Naive thymus-derived CD4-positive, alpha-beta T cell (primary cell): ENCODE measurements at regions not wholly inside any gene's neighbourhood (a gene's known extent, or its start where the extent isn't known, plus 50 kb on each side); places are given as distances from the start of the nearest gene placed in this dataset.

ENCODE experiments used
- ATAC-seq: fragments of 150-1000 bp; cut with Tn5 transposase; 2 replicates; pipeline ENCODE4 v1.10.0; 2021; ENCODE audit warnings: mild to moderate bottlenecking, moderate library complexity
- CTCF ChIA-PET: fragments of 350-600 bp; sonication (Branson Sonifier 250); formaldehyde crosslinking; loops from one replicate; lab custom pipeline; 2021; ENCODE audit warnings: antibody characterized with exemption; lab: Charles Lee
- POLR2A ChIA-PET: fragments of 350-600 bp; sonication (Branson Sonifier 250); formaldehyde crosslinking; loops from one replicate; lab custom pipeline; 2021; ENCODE audit warnings: antibody characterized with exemption, inconsistent platforms; lab: Charles Lee
- DNase-seq, 9 donors: peaks; one replicate each; pipeline versions ENCODE4 v3.0.0 to v3.0.0-alpha.2; 2020 to 2022; ENCODE audit warnings: mixed read lengths in 1 of 9
- H3K27ac ChIP-seq: one replicate; pipeline ENCODE4 v1.7.0; 2013; ENCODE audit warnings: mild to moderate bottlenecking, low read depth, low read length, moderate library complexity
- H3K27me3 ChIP-seq, 2 donors: one replicate each; pipeline ENCODE4 v1.7.0; 2013; ENCODE audit warnings: low read length in 2 of 2, mild to moderate bottlenecking in 2 of 2, moderate library complexity in 2 of 2; ENCODE audit not compliant: control insufficient read depth in 2 of 2, insufficient read depth in 2 of 2
- H3K36me3 ChIP-seq, 3 experiments: 1 replicate in 2 of 3; 2 replicates in 1 of 3; pipeline ENCODE4 v1.7.0; 2013; ENCODE audit warnings: low read length in 3 of 3, mild to moderate bottlenecking in 3 of 3, moderate library complexity in 1 of 3; ENCODE audit not compliant: insufficient read depth in 3 of 3, control insufficient read depth in 2 of 3
- H3K4me1 ChIP-seq, 2 donors: one replicate each; pipeline ENCODE4 v1.7.0; 2013; ENCODE audit warnings: low read length in 2 of 2, mild to moderate bottlenecking in 2 of 2, moderate library complexity in 1 of 2; ENCODE audit not compliant: control insufficient read depth in 2 of 2, insufficient read depth in 2 of 2
- H3K4me3 ChIP-seq: 2 replicates; pipeline ENCODE4 v1.7.0; 2013; ENCODE audit warnings: mild to moderate bottlenecking, low read length
- H3K9me3 ChIP-seq, 3 experiments: 1 replicate in 2 of 3; 2 replicates in 1 of 3; pipeline ENCODE4 v1.7.0; 2013; ENCODE audit warnings: low read length in 3 of 3; ENCODE audit not compliant: control insufficient read depth in 2 of 3
- H3K27ac Mint-ChIP-seq, 9 donors: one replicate each; pipeline ENCODE4 v1.8.0; 2020 to 2022; ENCODE audit warnings: mixed read lengths in 9 of 9, mild to moderate bottlenecking in 8 of 9, moderate library complexity in 5 of 9, inconsistent platforms in 2 of 9
- H3K27me3 Mint-ChIP-seq, 5 donors: one replicate each; pipeline ENCODE4 v1.8.0; 2021 to 2022; ENCODE audit warnings: mixed read lengths in 5 of 5, mild to moderate bottlenecking in 1 of 5
- H3K36me3 Mint-ChIP-seq, 5 donors: one replicate each; pipeline ENCODE4 v1.8.0; 2020 to 2022; ENCODE audit warnings: mixed read lengths in 5 of 5, mild to moderate bottlenecking in 3 of 5, inconsistent platforms in 1 of 5
- H3K4me1 Mint-ChIP-seq, 7 donors: one replicate each; pipeline ENCODE4 v1.8.0; 2020 to 2022; ENCODE audit warnings: mixed read lengths in 7 of 7, mild to moderate bottlenecking in 3 of 7, inconsistent platforms in 1 of 7
- H3K4me3 Mint-ChIP-seq, 10 donors: one replicate each; pipeline ENCODE4 v1.8.0; 2020 to 2022; ENCODE audit warnings: mild to moderate bottlenecking in 10 of 10, mixed read lengths in 10 of 10, moderate library complexity in 6 of 10, inconsistent platforms in 2 of 10
- H3K9me3 Mint-ChIP-seq, 11 donors: one replicate each; pipeline ENCODE4 v1.8.0; 2020 to 2022; ENCODE audit warnings: mixed read lengths in 11 of 11, mild to moderate bottlenecking in 4 of 11, inconsistent platforms in 1 of 11, moderate library complexity in 1 of 11
- intact Hi-C, 2 donors: fragments of 100-400 bp; cut with micrococcal nuclease; formaldehyde crosslinking; loops; one replicate each; pipeline ENCODE4 v1.15.1; 2023

- H3K9me3 Mint-ChIP-seq: peaks cover 0 to 3% (median 0%) of the 10 kb centered on the region in 11 donors
- H3K4me1 ChIP-seq: no peaks in the 10 kb centered on the region
- no peaks in the 10 kb centered on the region for H3K27me3 ChIP-seq
- ChIA-PET CTCF (no interaction called here), POLR2A (no interaction called here)
- H3K27ac ChIP-seq: no peak overlapping the region
- no peak for ATAC-seq
- no peaks in the 10 kb centered on the region for H3K36me3 ChIP-seq
- no peaks in the 10 kb centered on the region for H3K9me3 ChIP-seq
- no peak overlapping the region for H3K4me3 Mint-ChIP-seq
- intact Hi-C loops: no loop called here
- DNase-seq: no peak
- H3K27me3 Mint-ChIP-seq: peaks cover 0 to 6% (median 0%) of the 10 kb centered on the region in 5 donors
- H3K4me3 ChIP-seq: no peak overlapping the region
- H3K4me1 Mint-ChIP-seq: no peaks in the 10 kb centered on the region
- H3K27ac Mint-ChIP-seq: no peak overlapping the region
- H3K36me3 Mint-ChIP-seq: no peaks in the 10 kb centered on the region
Measured at GRCh38 chr10:44512431-44513022, 127.6 kb upstream of the CXCL12 start.

GRCh38 chr10:44513591-44513990, 128.7 kb upstream of the CXCL12 start:
- H3K36me3 Mint-ChIP-seq: no peaks in the 10 kb centered on the region
- Histone ChIP-seq H3K4me3 (no peak overlapping the region), H3K27me3 (no peaks in the 10 kb centered on the region), H3K9me3 (no peaks in the 10 kb centered on the region), H3K4me1 (no peaks in the 10 kb centered on the region), H3K27ac (no peak overlapping the region), H3K36me3 (no peaks in the 10 kb centered on the region)
- no peak overlapping the region for H3K4me3 Mint-ChIP-seq
- H3K9me3 Mint-ChIP-seq: peaks cover 0 to 3% (median 0%) of the 10 kb centered on the region in 11 donors
- ChIA-PET POLR2A (no interaction called here), CTCF (no interaction called here)
- H3K27me3 Mint-ChIP-seq: peaks cover 0 to 4% (median 0%) of the 10 kb centered on the region in 5 donors
- intact Hi-C loops: no loop called here
- H3K4me1 Mint-ChIP-seq: no peaks in the 10 kb centered on the region
- no peak overlapping the region for H3K27ac Mint-ChIP-seq
- DNase-seq: no peak
- no peak for ATAC-seq

GRCh38 chr10:44516891-44517290, 132.0 kb upstream of the CXCL12 start:
- intact Hi-C loops: no loop called here
- DNase-seq (no peak), ATAC-seq (no peak)
- POLR2A ChIA-PET: no interaction called here
- H3K36me3 ChIP-seq: no peaks in the 10 kb centered on the region
- Mint-ChIP-seq H3K27ac (no peak overlapping the region), H3K27me3 (peaks cover 0 to 3% (median 0%) of the 10 kb centered on the region in 5 donors), H3K36me3 (no peaks in the 10 kb centered on the region), H3K4me1 (no peaks in the 10 kb centered on the region), H3K9me3 (peaks cover 0 to 7% (median 1%) of the 10 kb centered on the region in 11 donors), H3K4me3 (no peak overlapping the region)
- H3K4me1 ChIP-seq: no peaks in the 10 kb centered on the region
- H3K4me3 ChIP-seq: no peak overlapping the region
- CTCF ChIA-PET: no interaction called here
- H3K27me3 ChIP-seq: no peaks in the 10 kb centered on the region
- H3K27ac ChIP-seq: no peak overlapping the region
- H3K9me3 ChIP-seq: no peaks in the 10 kb centered on the region

- CTCF ChIA-PET: no interaction called here
Measured at GRCh38 chr10:44517635-44518034, 132.7 kb upstream of the CXCL12 start.

GRCh38 chr10:44519361-44519760, 134.5 kb upstream of the CXCL12 start:
- no peak for DNase-seq
- H3K9me3 ChIP-seq: no peaks in the 10 kb centered on the region
- Mint-ChIP-seq H3K27me3 (peaks cover 0 to 2% (median 0%) of the 10 kb centered on the region in 5 donors), H3K27ac (no peak overlapping the region), H3K4me3 (no peak overlapping the region), H3K36me3 (peaks cover 0 to 3% (median 0%) of the 10 kb centered on the region in 5 donors), H3K4me1 (no peaks in the 10 kb centered on the region), H3K9me3 (peaks cover 2 to 15% (median 7%) of the 10 kb centered on the region in 11 donors)
- H3K27ac ChIP-seq: no peak overlapping the region
- ChIA-PET POLR2A (no interaction called here), CTCF (no interaction called here)
- H3K27me3 ChIP-seq: no peaks in the 10 kb centered on the region
- no peaks in the 10 kb centered on the region for H3K4me1 ChIP-seq
- H3K36me3 ChIP-seq: no peaks in the 10 kb centered on the region
- ATAC-seq: no peak
- H3K4me3 ChIP-seq: no peak overlapping the region
- intact Hi-C loops: no loop called here

More at GRCh38 chr10:44517635-44518034, 132.7 kb upstream of the CXCL12 start:
- Mint-ChIP-seq H3K4me1 (no peaks in the 10 kb centered on the region), H3K36me3 (no peaks in the 10 kb centered on the region), H3K27ac (no peak overlapping the region), H3K9me3 (peaks cover 0 to 10% (median 2%) of the 10 kb centered on the region in 11 donors), H3K4me3 (no peak overlapping the region), H3K27me3 (peaks cover 0 to 3% (median 0%) of the 10 kb centered on the region in 5 donors)
- POLR2A ChIA-PET: no interaction called here
- intact Hi-C loops: no loop called here
- ATAC-seq: no peak
- DNase-seq: no peak
- Histone ChIP-seq H3K36me3 (no peaks in the 10 kb centered on the region), H3K4me3 (no peak overlapping the region), H3K9me3 (no peaks in the 10 kb centered on the region), H3K27me3 (no peaks in the 10 kb centered on the region), H3K27ac (no peak overlapping the region), H3K4me1 (no peaks in the 10 kb centered on the region)

GRCh38 chr10:44520651-44521050, 135.8 kb upstream of the CXCL12 start:
- Mint-ChIP-seq H3K9me3 (peaks cover 3 to 24% (median 9%) of the 10 kb centered on the region in 11 donors), H3K4me3 (no peak overlapping the region), H3K27ac (no peak overlapping the region), H3K4me1 (no peaks in the 10 kb centered on the region), H3K36me3 (peaks cover 0 to 4% (median 0%) of the 10 kb centered on the region in 5 donors), H3K27me3 (peaks cover 0 to 2% (median 0%) of the 10 kb centered on the region in 5 donors)
- ChIA-PET CTCF (no interaction called here), POLR2A (no interaction called here)
- Histone ChIP-seq H3K4me3 (no peak overlapping the region), H3K27ac (no peak overlapping the region), H3K36me3 (no peaks in the 10 kb centered on the region), H3K9me3 (no peaks in the 10 kb centered on the region), H3K4me1 (no peaks in the 10 kb centered on the region), H3K27me3 (no peaks in the 10 kb centered on the region)
- intact Hi-C loops: no loop called here
- no peak for DNase-seq
- ATAC-seq: no peak

GRCh38 chr10:44539178-44539577, 154.3 kb upstream of the CXCL12 start:
- Mint-ChIP-seq H3K36me3 (peaks cover 0 to 7% (median 0%) of the 10 kb centered on the region in 5 donors), H3K27me3 (no peaks in the 10 kb centered on the region), H3K4me3 (no peak overlapping the region), H3K9me3 (peaks cover 0 to 30% (median 9%) of the 10 kb centered on the region in 11 donors), H3K4me1 (no peaks in the 10 kb centered on the region), H3K27ac (no peak overlapping the region)
- no peaks in the 10 kb centered on the region for H3K4me1 ChIP-seq
- no peaks in the 10 kb centered on the region for H3K36me3 ChIP-seq
- no peak for ATAC-seq
- no peak overlapping the region for H3K27ac ChIP-seq
- CTCF ChIA-PET: no interaction called here
- no peak overlapping the region for H3K4me3 ChIP-seq
- intact Hi-C loops: no loop called here
- no peaks in the 10 kb centered on the region for H3K27me3 ChIP-seq
- H3K9me3 ChIP-seq: no peaks in the 10 kb centered on the region
- POLR2A ChIA-PET: no interaction called here
- no peak for DNase-seq
